ENCODE measurements at regions not wholly inside any gene's neighbourhood (a gene's known extent, or its start where the extent isn't known, plus 50 kb on each side); places are given as distances from the start of the nearest gene placed in this dataset.

DNA sequence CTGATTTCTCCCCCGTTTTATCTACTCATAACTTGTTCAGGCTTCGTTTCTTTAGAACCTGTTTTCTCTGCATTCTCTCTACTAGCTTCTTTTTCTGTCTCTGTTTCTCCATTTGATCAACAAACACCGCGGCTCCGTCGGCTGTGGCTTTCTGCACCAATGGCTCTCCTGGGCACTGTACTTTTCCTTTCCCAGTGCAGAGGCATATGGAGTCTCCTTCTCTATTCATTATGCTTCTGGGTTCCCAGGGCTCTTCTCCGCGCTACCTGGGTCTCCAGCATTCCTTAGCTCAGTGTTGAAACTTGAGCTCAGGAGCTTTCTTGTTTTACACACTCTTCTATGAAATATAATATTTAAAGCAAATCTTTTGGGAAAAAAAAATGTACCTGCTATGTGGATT is 196.6 kb upstream of the SOX11 start:
- intact Hi-C loops (cut with micrococcal nuclease; ENCODE audit: unreplicated experiment) (no loop called here), in situ Hi-C loops (cut with MboI) (no loop called here)
- H3K9ac ChIP-seq (ENCODE audit: control insufficient read depth, insufficient read depth, low read length) = no peak overlapping the region
- no peak overlapping the region for H3K4me2 ChIP-seq (ENCODE audit: control insufficient read depth, insufficient read depth)
- no peaks in the 10 kb centered on the region for H3K36me3 ChIP-seq (ENCODE audit: control insufficient read depth in 2 of 2, insufficient read depth in 2 of 2, low read length in 1 of 2)
- no peaks in the 10 kb centered on the region for H3K79me2 ChIP-seq (ENCODE audit: control insufficient read depth, insufficient read depth, low read length)
- H3K4me3 ChIP-seq = no peak overlapping the region
- FAIRE-seq (no peak), DNase-seq (ENCODE audit: low read depth, low spot score) (no peak), ATAC-seq (no peak)
- 34% methylated on average over 8 of the region's 8 CpGs for WGBS (ENCODE audit: insufficient coverage, insufficient replicate concordance, low lambda C conversion rate, missing lambda C conversion rate)
- ChIA-PET RAD21 (ENCODE audit: unreplicated experiment) (no interaction called here), CTCF (no interaction called here), POLR2A (no interaction called here), SMC1A (ENCODE audit: uncharacterized antibody, unreplicated experiment) (no interaction called here)
- no peaks in the 10 kb centered on the region for H3K27me3 ChIP-seq (replicated peaks in 1 of 2; ENCODE audit: control insufficient read depth in 2 of 2, insufficient read depth in 2 of 2, low read length in 1 of 2)
- no peaks in the 10 kb centered on the region for H4K20me1 ChIP-seq (ENCODE audit: control insufficient read depth, insufficient read depth)
- no peak overlapping the region for H2AFZ ChIP-seq (ENCODE audit: control insufficient read depth, low read depth, low read length)
- no peaks in the 10 kb centered on the region for H3K9me3 ChIP-seq (replicated peaks; ENCODE audit: control insufficient read depth, insufficient read depth, low read length)
- BruUV-seq (replicated peaks) = no TSS peak
- H3K27ac ChIP-seq (ENCODE audit: control insufficient read depth, insufficient read depth) = no peak overlapping the region
- TF ChIP-seq CBFB (IDR thresholded peaks at IDR 0.05; ENCODE audit: low read depth) (no peak), ATF7 (IDR thresholded peaks at IDR 0.05; ENCODE audit: low read depth) (no peak), PAX5 (IDR thresholded peaks at IDR 0.05; ENCODE audit: borderline replicate concordance, low read depth, low read length) (no peak), CBX5 (IDR thresholded peaks at IDR 0.05; ENCODE audit: low read depth) (no peak), KAT2A (conservative IDR thresholded peaks at IDR 0.05; ENCODE audit: control insufficient read depth, low read depth, low read length) (no peak), TCF3 (IDR thresholded peaks at IDR 0.05; ENCODE audit: borderline replicate concordance, insufficient read depth, low read depth, low read length) (no peak), CHD4 (IDR thresholded peaks at IDR 0.05) (no peak), NFYB (IDR thresholded peaks at IDR 0.05; ENCODE audit: insufficient read depth, low read depth, low read length) (no peak), EED (IDR thresholded peaks at IDR 0.05; ENCODE audit: low read depth) (no peak), RAD21 (IDR thresholded peaks at IDR 0.05; ENCODE audit: insufficient read depth, low read depth, low read length) (no peak), NFIC (IDR thresholded peaks at IDR 0.05; ENCODE audit: low read depth, low read length) (no peak), ZNF217 (IDR thresholded peaks at IDR 0.05) (no peak), ZNF622 (IDR thresholded peaks at IDR 0.05) (no peak), SMAD5 (IDR thresholded peaks at IDR 0.05; ENCODE audit: low read depth) (no peak), SUZ12 (IDR thresholded peaks at IDR 0.05; ENCODE audit: unreplicated experiment) (no peak), POLR2AphosphoS5 (IDR thresholded peaks at IDR 0.05; ENCODE audit: low read length) (no peak)
- TF ChIP-seq, protein P1, sequence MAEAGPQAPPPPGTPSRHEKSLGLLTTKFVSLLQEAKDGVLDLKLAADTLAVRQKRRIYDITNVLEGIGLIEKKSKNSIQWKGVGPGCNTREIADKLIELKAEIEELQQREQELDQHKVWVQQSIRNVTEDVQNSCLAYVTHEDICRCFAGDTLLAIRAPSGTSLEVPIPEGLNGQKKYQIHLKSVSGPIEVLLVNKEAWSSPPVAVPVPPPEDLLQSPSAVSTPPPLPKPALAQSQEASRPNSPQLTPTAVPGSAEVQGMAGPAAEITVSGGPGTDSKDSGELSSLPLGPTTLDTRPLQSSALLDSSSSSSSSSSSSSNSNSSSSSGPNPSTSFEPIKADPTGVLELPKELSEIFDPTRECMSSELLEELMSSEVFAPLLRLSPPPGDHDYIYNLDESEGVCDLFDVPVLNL (IDR thresholded peaks at IDR 0.05; ENCODE audit: low read depth, low read length) = no peak
- TF ChIP-seq, protein P2, sequence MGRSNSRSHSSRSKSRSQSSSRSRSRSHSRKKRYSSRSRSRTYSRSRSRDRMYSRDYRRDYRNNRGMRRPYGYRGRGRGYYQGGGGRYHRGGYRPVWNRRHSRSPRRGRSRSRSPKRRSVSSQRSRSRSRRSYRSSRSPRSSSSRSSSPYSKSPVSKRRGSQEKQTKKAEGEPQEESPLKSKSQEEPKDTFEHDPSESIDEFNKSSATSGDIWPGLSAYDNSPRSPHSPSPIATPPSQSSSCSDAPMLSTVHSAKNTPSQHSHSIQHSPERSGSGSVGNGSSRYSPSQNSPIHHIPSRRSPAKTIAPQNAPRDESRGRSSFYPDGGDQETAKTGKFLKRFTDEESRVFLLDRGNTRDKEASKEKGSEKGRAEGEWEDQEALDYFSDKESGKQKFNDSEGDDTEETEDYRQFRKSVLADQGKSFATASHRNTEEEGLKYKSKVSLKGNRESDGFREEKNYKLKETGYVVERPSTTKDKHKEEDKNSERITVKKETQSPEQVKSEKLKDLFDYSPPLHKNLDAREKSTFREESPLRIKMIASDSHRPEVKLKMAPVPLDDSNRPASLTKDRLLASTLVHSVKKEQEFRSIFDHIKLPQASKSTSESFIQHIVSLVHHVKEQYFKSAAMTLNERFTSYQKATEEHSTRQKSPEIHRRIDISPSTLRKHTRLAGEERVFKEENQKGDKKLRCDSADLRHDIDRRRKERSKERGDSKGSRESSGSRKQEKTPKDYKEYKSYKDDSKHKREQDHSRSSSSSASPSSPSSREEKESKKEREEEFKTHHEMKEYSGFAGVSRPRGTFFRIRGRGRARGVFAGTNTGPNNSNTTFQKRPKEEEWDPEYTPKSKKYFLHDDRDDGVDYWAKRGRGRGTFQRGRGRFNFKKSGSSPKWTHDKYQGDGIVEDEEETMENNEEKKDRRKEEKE (IDR thresholded peaks at IDR 0.05) = no peak
- no peaks in the 10 kb centered on the region for H3K4me1 ChIP-seq (ENCODE audit: control insufficient read depth, insufficient read depth, low read length)

Data from GM12878 (cell line).